ENCODE measurements at regions not wholly inside any gene's neighbourhood (a gene's known extent, or its start where the extent isn't known, plus 50 kb on each side); places are given as distances from the start of the nearest gene placed in this dataset.

GRCh38 chr13:105436943-105437342, 1098.5 kb downstream of the EFNB2 start:
- TF ChIP-seq, protein P1, sequence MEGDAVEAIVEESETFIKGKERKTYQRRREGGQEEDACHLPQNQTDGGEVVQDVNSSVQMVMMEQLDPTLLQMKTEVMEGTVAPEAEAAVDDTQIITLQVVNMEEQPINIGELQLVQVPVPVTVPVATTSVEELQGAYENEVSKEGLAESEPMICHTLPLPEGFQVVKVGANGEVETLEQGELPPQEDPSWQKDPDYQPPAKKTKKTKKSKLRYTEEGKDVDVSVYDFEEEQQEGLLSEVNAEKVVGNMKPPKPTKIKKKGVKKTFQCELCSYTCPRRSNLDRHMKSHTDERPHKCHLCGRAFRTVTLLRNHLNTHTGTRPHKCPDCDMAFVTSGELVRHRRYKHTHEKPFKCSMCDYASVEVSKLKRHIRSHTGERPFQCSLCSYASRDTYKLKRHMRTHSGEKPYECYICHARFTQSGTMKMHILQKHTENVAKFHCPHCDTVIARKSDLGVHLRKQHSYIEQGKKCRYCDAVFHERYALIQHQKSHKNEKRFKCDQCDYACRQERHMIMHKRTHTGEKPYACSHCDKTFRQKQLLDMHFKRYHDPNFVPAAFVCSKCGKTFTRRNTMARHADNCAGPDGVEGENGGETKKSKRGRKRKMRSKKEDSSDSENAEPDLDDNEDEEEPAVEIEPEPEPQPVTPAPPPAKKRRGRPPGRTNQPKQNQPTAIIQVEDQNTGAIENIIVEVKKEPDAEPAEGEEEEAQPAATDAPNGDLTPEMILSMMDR (IDR thresholded peaks at IDR 0.05; ENCODE audit: low read depth, low read length): no peak
- no peak overlapping the region for H3K4me3 ChIP-seq (ENCODE audit: low read depth, low read length)
- no peak overlapping the region for H3K27ac ChIP-seq
- no peaks in the 10 kb centered on the region for H3K27me3 ChIP-seq (ENCODE audit: insufficient read depth, low read depth, severe bottlenecking)
- no peak for DNase-seq
- no peaks in the 10 kb centered on the region for H3K36me3 ChIP-seq
- H3K9me3 ChIP-seq (ENCODE audit: severe bottlenecking): no peaks in the 10 kb centered on the region

- no peak overlapping the region for H3K4me3 ChIP-seq (ENCODE audit: low read depth, low read length)
- H3K27me3 ChIP-seq (ENCODE audit: insufficient read depth, low read depth, severe bottlenecking): no peaks in the 10 kb centered on the region
- no peaks in the 10 kb centered on the region for H3K9me3 ChIP-seq (ENCODE audit: severe bottlenecking)
- no peaks in the 10 kb centered on the region for H3K36me3 ChIP-seq
- TF ChIP-seq, protein P1 (IDR thresholded peaks at IDR 0.05; ENCODE audit: low read depth, low read length): no peak
- no peak overlapping the region for H3K27ac ChIP-seq
- DNase-seq: no peak
Observed at GRCh38 chr13:105432438-105432837, 1103.0 kb downstream of the EFNB2 start.

- Histone ChIP-seq H3K36me3 (no peaks in the 10 kb centered on the region), H3K9me3 (ENCODE audit: severe bottlenecking) (no peaks in the 10 kb centered on the region), H3K27me3 (ENCODE audit: insufficient read depth, low read depth, severe bottlenecking) (no peaks in the 10 kb centered on the region), H3K27ac (no peak overlapping the region), H3K4me3 (ENCODE audit: low read depth, low read length) (no peak overlapping the region)
- DNase-seq: no peak
- TF ChIP-seq, protein P1 (IDR thresholded peaks at IDR 0.05; ENCODE audit: low read depth, low read length): no peak
Observed at GRCh38 chr13:105428811-105429210, 1106.7 kb downstream of the EFNB2 start.

- H3K9me3 ChIP-seq (ENCODE audit: severe bottlenecking): no peaks in the 10 kb centered on the region
- no peak overlapping the region for H3K27ac ChIP-seq
- no peak for DNase-seq
- no peaks in the 10 kb centered on the region for H3K27me3 ChIP-seq (ENCODE audit: insufficient read depth, low read depth, severe bottlenecking)
- no peak overlapping the region for H3K4me3 ChIP-seq (ENCODE audit: low read depth, low read length)
- TF ChIP-seq, protein P1 (IDR thresholded peaks at IDR 0.05; ENCODE audit: low read depth, low read length): no peak
- H3K36me3 ChIP-seq: no peaks in the 10 kb centered on the region
Observed at GRCh38 chr13:105426441-105426840, 1109.0 kb downstream of the EFNB2 start.

DNA sequence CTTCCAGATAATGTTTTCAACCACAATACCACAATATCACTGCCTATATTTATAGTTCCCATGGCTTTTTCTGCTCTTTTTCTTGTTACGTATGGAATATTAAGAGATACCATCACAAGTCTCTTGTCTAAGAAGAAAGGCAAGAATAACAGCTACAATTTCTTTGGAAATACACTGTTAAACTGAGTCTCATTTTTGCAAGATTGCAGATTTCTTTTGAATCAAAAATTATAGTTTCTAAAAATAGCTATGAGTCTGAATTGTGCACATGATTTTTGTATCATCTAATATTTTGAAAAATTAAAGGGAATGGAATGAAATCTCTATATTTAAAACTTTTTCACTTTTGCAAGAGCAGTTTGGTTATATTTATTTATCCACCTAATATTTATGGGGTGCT, 1120.8 kb downstream of the EFNB2 start:
- H3K9me3 ChIP-seq (ENCODE audit: severe bottlenecking): no peaks in the 10 kb centered on the region
- DNase-seq: no peak
- H3K27ac ChIP-seq: no peak overlapping the region
- no peak overlapping the region for H3K4me3 ChIP-seq (ENCODE audit: low read depth, low read length)
- H3K36me3 ChIP-seq: no peaks in the 10 kb centered on the region
- TF ChIP-seq, protein P1 (IDR thresholded peaks at IDR 0.05; ENCODE audit: low read depth, low read length): no peak
- H3K27me3 ChIP-seq (ENCODE audit: insufficient read depth, low read depth, severe bottlenecking): no peaks in the 10 kb centered on the region

DNA sequence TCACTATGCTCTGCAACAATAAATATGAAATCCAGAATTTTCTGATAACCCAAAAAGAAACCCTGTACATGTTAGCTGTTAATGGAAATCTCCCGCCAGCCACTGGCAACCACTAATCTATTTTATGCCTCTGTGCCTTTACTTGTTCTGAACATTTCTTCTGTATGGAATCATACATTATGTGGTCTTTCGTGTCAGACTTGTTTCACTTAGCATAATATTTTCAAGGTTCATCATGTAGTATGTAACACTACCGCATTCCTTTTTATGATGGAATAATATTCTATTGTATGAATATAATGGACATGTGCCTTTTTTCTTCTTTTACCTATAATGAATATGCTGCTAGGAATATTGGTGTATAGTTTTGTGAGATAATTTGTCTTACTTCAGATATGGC, 1123.3 kb downstream of the EFNB2 start:
- TF ChIP-seq, protein P1 (IDR thresholded peaks at IDR 0.05; ENCODE audit: low read depth, low read length): no peak
- no peak for DNase-seq
- Histone ChIP-seq H3K4me3 (ENCODE audit: low read depth, low read length) (no peak overlapping the region), H3K9me3 (ENCODE audit: severe bottlenecking) (no peaks in the 10 kb centered on the region), H3K36me3 (no peaks in the 10 kb centered on the region), H3K27ac (no peak overlapping the region), H3K27me3 (ENCODE audit: insufficient read depth, low read depth, severe bottlenecking) (no peaks in the 10 kb centered on the region)
